ENCODE measurements at regions not wholly inside any gene's neighbourhood (a gene's known extent, or its start where the extent isn't known, plus 50 kb on each side); places are given as distances from the start of the nearest gene placed in this dataset.

DNA sequence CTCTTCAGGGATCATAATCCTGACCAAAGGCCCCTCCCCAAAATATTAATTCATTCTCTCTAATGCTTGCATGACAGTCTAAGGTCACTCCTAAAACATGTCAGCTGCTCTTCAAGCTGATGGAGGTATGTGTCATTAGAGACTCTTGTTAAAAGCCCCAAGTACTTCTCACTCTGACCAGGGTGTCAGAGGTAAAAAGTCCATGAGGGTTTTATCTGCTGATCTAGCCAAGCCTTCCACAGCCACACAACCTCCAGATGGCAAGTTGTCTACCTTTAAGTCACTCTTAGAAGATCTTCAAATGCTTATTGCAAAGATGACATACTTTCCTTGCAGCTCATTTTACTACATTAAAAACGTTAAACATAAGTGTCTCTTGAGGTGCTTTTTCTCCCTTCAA, 83.6 kb upstream of the ETAA1 start:
- TF ChIP-seq, protein P1, sequence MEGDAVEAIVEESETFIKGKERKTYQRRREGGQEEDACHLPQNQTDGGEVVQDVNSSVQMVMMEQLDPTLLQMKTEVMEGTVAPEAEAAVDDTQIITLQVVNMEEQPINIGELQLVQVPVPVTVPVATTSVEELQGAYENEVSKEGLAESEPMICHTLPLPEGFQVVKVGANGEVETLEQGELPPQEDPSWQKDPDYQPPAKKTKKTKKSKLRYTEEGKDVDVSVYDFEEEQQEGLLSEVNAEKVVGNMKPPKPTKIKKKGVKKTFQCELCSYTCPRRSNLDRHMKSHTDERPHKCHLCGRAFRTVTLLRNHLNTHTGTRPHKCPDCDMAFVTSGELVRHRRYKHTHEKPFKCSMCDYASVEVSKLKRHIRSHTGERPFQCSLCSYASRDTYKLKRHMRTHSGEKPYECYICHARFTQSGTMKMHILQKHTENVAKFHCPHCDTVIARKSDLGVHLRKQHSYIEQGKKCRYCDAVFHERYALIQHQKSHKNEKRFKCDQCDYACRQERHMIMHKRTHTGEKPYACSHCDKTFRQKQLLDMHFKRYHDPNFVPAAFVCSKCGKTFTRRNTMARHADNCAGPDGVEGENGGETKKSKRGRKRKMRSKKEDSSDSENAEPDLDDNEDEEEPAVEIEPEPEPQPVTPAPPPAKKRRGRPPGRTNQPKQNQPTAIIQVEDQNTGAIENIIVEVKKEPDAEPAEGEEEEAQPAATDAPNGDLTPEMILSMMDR (IDR thresholded peaks at IDR 0.05) = no peak
- no peak for ATAC-seq (ENCODE audit: low read depth)
- no peak overlapping the region for H3K4me3 Mint-ChIP-seq
- no peak overlapping the region for H3K27ac Mint-ChIP-seq
- intact Hi-C loops (cut with micrococcal nuclease) = no loop called here
- ChIA-PET CTCF (no interaction called here), POLR2A (no interaction called here)
- H3K4me1 Mint-ChIP-seq = no peaks in the 10 kb centered on the region
- DNase-seq = no peak
- H3K36me3 Mint-ChIP-seq (ENCODE audit: low read depth) = no peaks in the 10 kb centered on the region
- no peaks in the 10 kb centered on the region for H3K9me3 Mint-ChIP-seq
- H3K27me3 Mint-ChIP-seq = peaks cover 1% of the 10 kb centered on the region

DNA sequence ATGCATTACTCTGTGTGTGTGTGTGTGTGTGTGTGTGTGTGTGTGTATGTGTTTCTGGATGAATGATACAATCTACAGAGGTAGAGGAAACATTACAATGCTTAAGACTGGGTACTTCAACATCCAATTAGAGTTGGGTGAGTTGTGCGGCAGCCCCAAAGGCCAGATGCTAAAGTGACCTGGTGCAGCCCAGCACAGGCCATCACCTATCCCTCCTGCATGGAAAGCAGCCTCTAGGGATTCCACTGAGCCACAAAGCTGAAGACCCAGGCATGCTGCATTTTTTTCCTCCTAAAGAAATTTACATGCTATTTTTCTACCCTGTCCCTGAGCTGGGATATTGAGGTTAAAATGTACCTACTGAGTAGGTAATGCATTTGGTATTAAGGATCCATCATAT, 79.1 kb upstream of the ETAA1 start:
- Mint-ChIP-seq H3K4me1 (no peaks in the 10 kb centered on the region), H3K27ac (no peak overlapping the region), H3K36me3 (ENCODE audit: low read depth) (no peaks in the 10 kb centered on the region), H3K27me3 (no peaks in the 10 kb centered on the region), H3K4me3 (no peak overlapping the region), H3K9me3 (no peaks in the 10 kb centered on the region)
- TF ChIP-seq, protein P1 (IDR thresholded peaks at IDR 0.05) = no peak
- POLR2A ChIA-PET = no interaction called here
- no peak for ATAC-seq (ENCODE audit: low read depth)
- CTCF ChIA-PET = no interaction called here
- DNase-seq = no peak
- intact Hi-C loops (cut with micrococcal nuclease) = no loop called here

DNA sequence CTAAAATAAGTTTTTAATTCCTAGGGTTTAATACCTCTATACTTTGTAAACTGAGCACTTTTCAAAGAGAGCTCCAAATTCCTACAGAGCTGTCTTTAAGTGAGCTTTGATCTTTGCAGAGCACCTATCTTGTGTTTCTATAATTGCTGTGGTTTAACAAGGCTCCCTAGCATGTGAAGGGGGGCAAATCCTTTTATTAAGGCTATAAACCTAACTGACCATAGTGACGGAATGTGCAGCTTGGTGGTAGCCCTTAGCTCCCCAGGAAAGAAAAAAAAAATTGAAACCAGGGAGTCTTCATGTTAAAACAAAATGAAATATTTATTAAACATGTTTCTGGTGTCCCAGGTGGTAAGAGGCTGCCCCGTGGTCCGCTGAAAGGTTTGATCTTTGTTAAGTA, 78.6 kb upstream of the ETAA1 start:
- POLR2A ChIA-PET = no interaction called here
- no peaks in the 10 kb centered on the region for H3K36me3 Mint-ChIP-seq (ENCODE audit: low read depth)
- no peaks in the 10 kb centered on the region for H3K27me3 Mint-ChIP-seq
- no peak overlapping the region for H3K27ac Mint-ChIP-seq
- no peaks in the 10 kb centered on the region for H3K4me1 Mint-ChIP-seq
- TF ChIP-seq, protein P1 (IDR thresholded peaks at IDR 0.05) = no peak
- no peak for ATAC-seq (ENCODE audit: low read depth)
- no peak for DNase-seq
- CTCF ChIA-PET = no interaction called here
- intact Hi-C loops (cut with micrococcal nuclease) = no loop called here
- H3K9me3 Mint-ChIP-seq = no peaks in the 10 kb centered on the region
- no peak overlapping the region for H3K4me3 Mint-ChIP-seq

DNA sequence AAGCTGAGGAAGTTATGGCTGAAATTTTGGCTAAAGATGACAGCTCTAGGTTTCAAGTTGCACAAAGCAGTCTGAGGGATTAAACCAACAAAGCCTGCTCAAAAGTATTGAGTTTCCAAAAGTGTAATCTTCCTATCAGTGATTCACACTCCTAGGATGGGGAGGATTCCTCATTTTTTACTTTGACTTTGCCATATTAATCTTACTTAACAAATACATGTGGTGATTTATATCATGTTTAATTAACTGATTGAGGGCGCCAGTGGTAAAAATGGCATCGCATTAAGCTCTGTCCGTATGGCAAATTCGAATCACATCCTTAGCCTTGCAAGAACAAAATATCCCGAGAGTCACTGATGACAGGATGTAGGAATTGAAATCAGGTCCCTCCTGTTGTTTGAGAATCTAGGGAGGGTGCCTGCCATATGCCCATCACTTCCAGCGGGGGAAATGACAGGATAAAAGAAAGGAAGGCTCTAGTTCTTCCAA, 78.1 kb upstream of the ETAA1 start:
- ChIA-PET CTCF (no interaction called here), POLR2A (no interaction called here)
- Mint-ChIP-seq H3K9me3 (no peaks in the 10 kb centered on the region), H3K27me3 (no peaks in the 10 kb centered on the region), H3K36me3 (ENCODE audit: low read depth) (no peaks in the 10 kb centered on the region), H3K27ac (no peak overlapping the region), H3K4me1 (no peaks in the 10 kb centered on the region), H3K4me3 (no peak overlapping the region)
- DNase-seq = no peak
- intact Hi-C loops (cut with micrococcal nuclease) = no loop called here
- TF ChIP-seq, protein P1 (IDR thresholded peaks at IDR 0.05) = no peak
- ATAC-seq (ENCODE audit: low read depth) = no peak

DNA sequence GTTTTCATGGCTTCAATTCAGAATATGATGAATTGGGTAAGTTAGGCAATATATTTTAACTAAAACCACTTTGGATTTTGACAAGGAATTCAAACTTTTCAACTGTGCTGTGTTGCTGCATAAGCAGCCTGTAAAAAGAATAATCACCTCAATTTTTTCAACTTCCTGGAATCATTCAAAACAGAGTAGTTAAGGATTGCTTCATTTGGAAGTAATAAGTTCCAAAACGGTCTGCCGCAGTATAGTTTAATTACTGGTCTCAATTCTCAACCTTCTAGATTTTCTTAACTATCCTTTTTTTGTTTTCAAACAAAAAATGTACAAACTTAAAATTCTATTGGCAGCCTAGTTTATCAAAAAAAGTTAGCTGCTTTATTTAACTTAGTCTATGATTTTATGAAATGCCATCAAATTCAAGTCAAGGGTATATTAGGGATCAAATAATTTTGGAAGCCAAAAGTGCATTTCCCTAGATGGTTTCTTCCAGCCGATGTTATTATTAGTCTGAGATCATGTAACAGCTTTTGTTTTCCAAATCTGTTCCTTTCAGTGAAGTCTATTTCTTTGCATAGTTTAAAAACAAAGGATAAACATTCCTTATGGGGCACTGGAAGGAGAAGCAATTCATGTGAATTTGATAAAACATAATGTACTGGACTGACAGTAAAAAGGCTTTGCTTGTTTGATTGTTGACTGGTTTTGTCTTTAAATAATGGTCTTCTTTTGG, 76.1 kb upstream of the ETAA1 start:
- DNase-seq (no peak), ATAC-seq (ENCODE audit: low read depth) (no peak)
- Mint-ChIP-seq H3K36me3 (ENCODE audit: low read depth) (no peaks in the 10 kb centered on the region), H3K9me3 (no peaks in the 10 kb centered on the region), H3K4me3 (no peak overlapping the region), H3K27me3 (no peaks in the 10 kb centered on the region), H3K4me1 (no peaks in the 10 kb centered on the region), H3K27ac (no peak overlapping the region)
- POLR2A ChIA-PET = no interaction called here
- TF ChIP-seq, protein P1 (IDR thresholded peaks at IDR 0.05) = no peak
- intact Hi-C loops (cut with micrococcal nuclease) = no loop called here
- CTCF ChIA-PET = no interaction called here

Measured in activated B cell treated with CpG ODN at 0.5 μM for 24 hours (primary cell).